ENCODE measurements at regions not wholly inside any gene's neighbourhood (a gene's known extent, or its start where the extent isn't known, plus 50 kb on each side); places are given as distances from the start of the nearest gene placed in this dataset.
"Not testable (repeated sequence)": the region's sequence is repeated elsewhere in the genome, so short reads cannot be mapped to it uniquely, and the experiment has no call there.

- no peaks in the 10 kb centered on the region for H3K9me3 Mint-ChIP-seq
- no peak overlapping the region for H3K27ac Mint-ChIP-seq
- peaks cover 0 to 5% of the 10 kb centered on the region in 2 donors for H3K4me1 Mint-ChIP-seq
- no peak for ATAC-seq (replicated peaks)
- H3K27me3 Mint-ChIP-seq = peaks cover 0 to 7% of the 10 kb centered on the region in 2 donors
- H3K36me3 Mint-ChIP-seq = no peaks in the 10 kb centered on the region
- no peak for DNase-seq
- no peak overlapping the region for H3K4me3 Mint-ChIP-seq
Measured at GRCh38 chr9:107839371-107839770, 349.8 kb upstream of the KLF4 start.

- H3K36me3 Mint-ChIP-seq = no peaks in the 10 kb centered on the region
- H3K27ac Mint-ChIP-seq = no peak overlapping the region
- no peak for ATAC-seq (replicated peaks)
- H3K9me3 Mint-ChIP-seq = no peaks in the 10 kb centered on the region
- no peak overlapping the region for H3K4me3 Mint-ChIP-seq
- DNase-seq = no peak
- peaks cover 0 to 7% of the 10 kb centered on the region in 2 donors for H3K27me3 Mint-ChIP-seq
- peaks cover 0 to 5% of the 10 kb centered on the region in 2 donors for H3K4me1 Mint-ChIP-seq
Measured at GRCh38 chr9:107838766-107839165, 349.2 kb upstream of the KLF4 start.

GRCh38 chr9:107836300-107836699 lies 346.7 kb upstream of the KLF4 start:
- DNase-seq (no peak), ATAC-seq (replicated peaks) (no peak)
- H3K36me3 Mint-ChIP-seq = peaks cover 0 to 2% of the 10 kb centered on the region in 2 donors
- H3K9me3 Mint-ChIP-seq = peaks cover 0 to 4% of the 10 kb centered on the region in 2 donors
- H3K27me3 Mint-ChIP-seq = peaks cover 6 to 22% of the 10 kb centered on the region in 2 donors
- H3K4me3 Mint-ChIP-seq = no peak overlapping the region
- no peak overlapping the region for H3K27ac Mint-ChIP-seq
- H3K4me1 Mint-ChIP-seq = peaks cover 0 to 5% of the 10 kb centered on the region in 2 donors

GRCh38 chr9:107833295-107833694 lies 343.7 kb upstream of the KLF4 start:
- Mint-ChIP-seq H3K9me3 (peaks cover 13 to 14% of the 10 kb centered on the region in 2 donors), H3K36me3 (peaks cover 5 to 6% of the 10 kb centered on the region in 2 donors), H3K27ac (no peak overlapping the region), H3K27me3 (peaks cover 6 to 16% of the 10 kb centered on the region in 2 donors), H3K4me1 (peaks cover 0 to 9% of the 10 kb centered on the region in 2 donors), H3K4me3 (no peak overlapping the region)
- DNase-seq (no peak), ATAC-seq (replicated peaks) (no peak)

- peaks cover 5 to 6% of the 10 kb centered on the region in 2 donors for H3K36me3 Mint-ChIP-seq
- ATAC-seq (replicated peaks) (no peak), DNase-seq (no peak)
Measured at GRCh38 chr9:107832871-107833270, 343.3 kb upstream of the KLF4 start.

GRCh38 chr9:107830479-107830878 lies 340.9 kb upstream of the KLF4 start:
- peaks cover 5 to 6% of the 10 kb centered on the region in 2 donors for H3K36me3 Mint-ChIP-seq

More at GRCh38 chr9:107832871-107833270, 343.3 kb upstream of the KLF4 start:
- H3K27ac Mint-ChIP-seq = no peak overlapping the region
- peaks cover 0 to 9% of the 10 kb centered on the region in 2 donors for H3K4me1 Mint-ChIP-seq
- H3K9me3 Mint-ChIP-seq = peaks cover 13 to 14% of the 10 kb centered on the region in 2 donors
- no peak overlapping the region for H3K4me3 Mint-ChIP-seq
- H3K27me3 Mint-ChIP-seq = peaks cover 6 to 15% of the 10 kb centered on the region in 2 donors

GRCh38 chr9:107827884-107828283 lies 338.3 kb upstream of the KLF4 start:
- no peak for DNase-seq
- peaks cover 13 to 14% of the 10 kb centered on the region in 2 donors for H3K9me3 Mint-ChIP-seq
- peaks cover under 1 to 16% of the 10 kb centered on the region in 2 donors for H3K27me3 Mint-ChIP-seq
- no peak overlapping the region for H3K27ac Mint-ChIP-seq
- H3K4me3 Mint-ChIP-seq = no peak overlapping the region
- ATAC-seq (replicated peaks) = no peak
- peaks cover 5 to 6% of the 10 kb centered on the region in 2 donors for H3K36me3 Mint-ChIP-seq
- H3K4me1 Mint-ChIP-seq = peaks cover 2 to 9% of the 10 kb centered on the region in 2 donors

More at GRCh38 chr9:107830479-107830878, 340.9 kb upstream of the KLF4 start:
- no peak overlapping the region for H3K27ac Mint-ChIP-seq
- DNase-seq (no peak), ATAC-seq (replicated peaks) (no peak)
- peaks cover 6 to 15% of the 10 kb centered on the region in 2 donors for H3K27me3 Mint-ChIP-seq
- no peak overlapping the region for H3K4me3 Mint-ChIP-seq
- H3K9me3 Mint-ChIP-seq = peaks cover 13 to 14% of the 10 kb centered on the region in 2 donors
- H3K4me1 Mint-ChIP-seq = peaks cover 2 to 9% of the 10 kb centered on the region in 2 donors

- H3K27ac Mint-ChIP-seq = no peak overlapping the region
- no peak overlapping the region for H3K4me3 Mint-ChIP-seq
- ATAC-seq (replicated peaks) = no peak
- no peak for DNase-seq
- peaks cover 0 to 12% of the 10 kb centered on the region in 2 donors for H3K27me3 Mint-ChIP-seq
- peaks cover 2 to 9% of the 10 kb centered on the region in 2 donors for H3K4me1 Mint-ChIP-seq
- H3K36me3 Mint-ChIP-seq = peaks cover 5 to 6% of the 10 kb centered on the region in 2 donors
- peaks cover 13 to 14% of the 10 kb centered on the region in 2 donors for H3K9me3 Mint-ChIP-seq
Measured at GRCh38 chr9:107827304-107827703, 337.7 kb upstream of the KLF4 start.

GRCh38 chr9:107826688-107826983 lies 337.1 kb upstream of the KLF4 start:
- not testable (repeated sequence) for H3K4me3 Mint-ChIP-seq; H3K27me3 Mint-ChIP-seq; H3K27ac Mint-ChIP-seq; H3K36me3 Mint-ChIP-seq; H3K4me1 Mint-ChIP-seq; ATAC-seq (replicated peaks); DNase-seq
- H3K9me3 Mint-ChIP-seq = peaks cover 9 to 13% of the 10 kb centered on the region in 2 donors

- H3K36me3 Mint-ChIP-seq = peaks cover 2 to 4% of the 10 kb centered on the region in 2 donors
- H3K27me3 Mint-ChIP-seq = peaks cover 0 to 5% of the 10 kb centered on the region in 2 donors
- H3K4me3 Mint-ChIP-seq = no peak overlapping the region
- peaks cover 2 to 9% of the 10 kb centered on the region in 2 donors for H3K4me1 Mint-ChIP-seq
- DNase-seq = no peak
- no peak for ATAC-seq (replicated peaks)
- peaks cover 3 to 4% of the 10 kb centered on the region in 2 donors for H3K9me3 Mint-ChIP-seq
- no peak overlapping the region for H3K27ac Mint-ChIP-seq
Measured at GRCh38 chr9:107824556-107824955, 335.0 kb upstream of the KLF4 start.

GRCh38 chr9:107819772-107820565 lies 330.4 kb upstream of the KLF4 start:
- Mint-ChIP-seq H3K27ac (no peak overlapping the region), H3K27me3 (peaks cover 0 to 5% of the 10 kb centered on the region in 2 donors), H3K9me3 (no peaks in the 10 kb centered on the region), H3K4me3 (no peak overlapping the region), H3K4me1 (no peaks in the 10 kb centered on the region), H3K36me3 (no peaks in the 10 kb centered on the region)
- ATAC-seq (replicated peaks) (no peak), DNase-seq (no peak)

- not testable (repeated sequence) for H3K4me3 Mint-ChIP-seq; H3K27me3 Mint-ChIP-seq; H3K27ac Mint-ChIP-seq; H3K36me3 Mint-ChIP-seq; H3K9me3 Mint-ChIP-seq; ATAC-seq (replicated peaks); H3K4me1 Mint-ChIP-seq; DNase-seq
Measured at GRCh38 chr9:107818503-107818829, 328.9 kb upstream of the KLF4 start.

GRCh38 chr9:107817595-107818502 lies 328.3 kb upstream of the KLF4 start:
- H3K27ac Mint-ChIP-seq; ATAC-seq (replicated peaks); H3K9me3 Mint-ChIP-seq; H3K27me3 Mint-ChIP-seq; DNase-seq; H3K4me1 Mint-ChIP-seq; H3K4me3 Mint-ChIP-seq; H3K36me3 Mint-ChIP-seq: not testable (repeated sequence)

- H3K9me3 Mint-ChIP-seq = peaks cover 0 to 1% of the 10 kb centered on the region in 2 donors
- no peak overlapping the region for H3K27ac Mint-ChIP-seq
- no peaks in the 10 kb centered on the region for H3K4me1 Mint-ChIP-seq
- H3K36me3 Mint-ChIP-seq = no peaks in the 10 kb centered on the region
- no peak for ATAC-seq (replicated peaks)
- H3K4me3 Mint-ChIP-seq = no peak overlapping the region
- no peak for DNase-seq
- no peaks in the 10 kb centered on the region for H3K27me3 Mint-ChIP-seq
Measured at GRCh38 chr9:107816561-107817021, 327.0 kb upstream of the KLF4 start.

All from stimulated activated naive B cell treated with anti-CD40 and anti-IgM and Interleukin-4, amounts not matched to agents 10 μg/mL and 1 μg/mL and 100 μg/mL, for 72 hours (primary cell).